GM12872 (cell line): ENCODE measurements at regions not wholly inside any gene's neighbourhood (a gene's known extent, or its start where the extent isn't known, plus 50 kb on each side); places are given as distances from the start of the nearest gene placed in this dataset.

Experiments
- CTCF ChIP-seq: IDR thresholded peaks from 3 replicates; pipeline ENCODE4 v1.5.1; 2011; ENCODE audit warnings: low read depth, mild to moderate bottlenecking, low read length, moderate library complexity; ENCODE audit not compliant: insufficient read depth

GRCh38 chr14:54108481-54109471, 152.2 kb upstream of the BMP4 start:
- TF ChIP-seq CTCF, result no peak

GRCh38 chr14:54109521-54110120, 153.0 kb upstream of the BMP4 start:
- TF ChIP-seq CTCF, result no peak

- no peak for TF ChIP-seq CTCF
Measured at GRCh38 chr14:54114941-54115340, 158.3 kb upstream of the BMP4 start.

DNA sequence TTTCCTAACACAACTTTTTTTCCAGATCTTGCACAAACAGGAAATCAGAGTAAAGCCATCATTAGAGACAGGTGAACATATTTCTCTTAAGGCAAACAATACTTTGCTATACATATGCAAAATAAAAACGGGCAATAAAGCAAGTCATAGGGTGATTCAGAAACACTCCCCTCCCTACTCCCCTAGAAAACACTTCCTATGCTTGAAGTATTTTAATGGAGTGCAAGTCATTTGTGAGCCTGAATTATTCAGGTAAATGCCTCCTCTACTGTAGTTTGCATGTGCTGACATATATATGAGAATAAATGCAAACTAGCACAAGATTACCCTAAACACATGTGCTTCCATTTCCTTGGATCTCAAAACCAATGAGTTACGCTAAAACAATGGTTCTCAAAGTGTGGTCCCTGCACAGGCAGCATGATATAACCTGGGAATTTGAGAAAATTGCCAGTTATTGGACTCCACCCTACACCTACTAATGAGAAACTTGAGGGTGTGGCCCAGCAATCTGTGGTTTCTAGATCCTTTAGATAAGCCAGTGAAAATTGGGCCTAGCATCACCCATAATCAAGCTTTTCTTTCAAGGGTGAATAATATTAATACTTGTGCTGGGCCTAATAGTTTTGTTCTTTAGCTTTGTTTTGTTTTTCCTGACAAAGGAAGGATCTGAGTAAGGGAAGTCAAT, 159.7 kb upstream of the BMP4 start:
- TF ChIP-seq CTCF, result no peak

GRCh38 chr14:54116972-54117371, 160.3 kb upstream of the BMP4 start:
- TF ChIP-seq CTCF, result no peak

DNA sequence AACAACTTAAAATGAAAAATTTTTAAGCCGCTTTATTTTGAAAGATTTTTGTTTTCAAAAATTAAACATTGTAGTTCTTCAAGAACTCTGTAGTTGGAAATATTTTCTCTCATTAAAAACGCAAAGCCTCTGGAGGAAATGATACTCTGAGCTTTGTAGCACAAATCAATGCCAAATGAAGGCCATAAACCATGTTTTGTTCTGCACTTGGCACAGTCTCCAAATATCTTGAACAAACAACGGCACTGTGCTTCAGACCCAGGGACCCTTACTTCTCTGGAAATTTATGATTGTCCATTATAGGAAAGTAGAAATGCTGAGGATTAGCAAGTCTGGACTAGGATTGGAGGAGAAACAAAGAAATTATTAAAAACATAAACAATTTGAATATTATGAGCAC, 160.8 kb upstream of the BMP4 start:
- TF ChIP-seq CTCF, result no peak

GRCh38 chr14:54117924-54118323, 161.3 kb upstream of the BMP4 start:
- no peak for TF ChIP-seq CTCF
